CD14-positive monocyte (primary cell): ENCODE measurements at regions not wholly inside any gene's neighbourhood (a gene's known extent, or its start where the extent isn't known, plus 50 kb on each side); places are given as distances from the start of the nearest gene placed in this dataset.

Experiments used
- DNase-seq, 3 donors: peaks; one replicate each; pipeline ENCODE4 v3.0.0-alpha.2; 2011 to 2022
- H2AFZ ChIP-seq: 2 replicates; pipeline ENCODE4 v1.6.0; 2012; ENCODE audit warnings: mild to moderate bottlenecking, low read depth, low read length, inconsistent platforms; ENCODE audit not compliant: insufficient read depth, poor library complexity, severe bottlenecking
- H3K27ac ChIP-seq, 2 donors: 1 replicate in 1 of 2; 2 replicates in 1 of 2; pipeline ENCODE4 v1.5.1; 2012 to 2013; ENCODE audit warnings: low read length in 2 of 2, control low read depth in 1 of 2, inconsistent platforms in 1 of 2, low read depth in 1 of 2, mild to moderate bottlenecking in 1 of 2
- H3K27me3 ChIP-seq, 2 donors: one replicate each; pipeline versions ENCODE4 v1.6.0 to v1.6.1; 2011 to 2013; ENCODE audit warnings: low read length in 2 of 2; ENCODE audit not compliant: control insufficient read depth in 2 of 2, insufficient read depth in 2 of 2
- H3K36me3 ChIP-seq, 2 donors: replicated peaks in 1 of 2; 1 replicate in 1 of 2; 2 replicates in 1 of 2; pipeline versions ENCODE4 v1.5.1 to v1.6.1; 2012 to 2013; ENCODE audit warnings: low read length in 2 of 2, control low read depth in 1 of 2, inconsistent platforms in 1 of 2, mild to moderate bottlenecking in 1 of 2; ENCODE audit not compliant: insufficient read depth in 2 of 2, control insufficient read depth in 1 of 2
- H3K4me1 ChIP-seq, 2 donors: 1 replicate in 1 of 2; 2 replicates in 1 of 2; pipeline versions ENCODE4 v1.5.1 to v1.6.1; 2012 to 2013; ENCODE audit warnings: low read length in 2 of 2, control low read depth in 1 of 2, inconsistent platforms in 1 of 2, mild to moderate bottlenecking in 1 of 2, moderate library complexity in 1 of 2; ENCODE audit not compliant: insufficient read depth in 2 of 2, control insufficient read depth in 1 of 2
- H3K4me2 ChIP-seq: replicated peaks from 2 replicates; pipeline ENCODE3; 2012; ENCODE audit warnings: low read length, moderate library complexity, mild to moderate bottlenecking; ENCODE audit not compliant: poor library complexity, severe bottlenecking; ENCODE audit errors: extremely low read depth
- H3K4me3 ChIP-seq, 3 experiments: fragments of 200-600 bp in 1 of 3; sonication (generic) in 1 of 3; replicated peaks in 1 of 3; 1 replicate in 2 of 3; 2 replicates in 1 of 3; pipeline ENCODE4 v1.5.1; 2011 to 2013; ENCODE audit warnings: low read length in 3 of 3, mild to moderate bottlenecking in 3 of 3, control low read depth in 2 of 3, low read depth in 2 of 3, inconsistent platforms in 1 of 3, moderate library complexity in 1 of 3
- H3K79me2 ChIP-seq: 2 replicates; pipeline ENCODE4 v1.6.0; 2012; ENCODE audit warnings: mild to moderate bottlenecking, control low read depth, inconsistent platforms, low read length, moderate library complexity; ENCODE audit not compliant: insufficient read depth
- H3K9ac ChIP-seq: 2 replicates; pipeline ENCODE4 v1.6.0; 2017; ENCODE audit warnings: low read length, mild to moderate bottlenecking; ENCODE audit not compliant: insufficient read depth, poor library complexity, severe bottlenecking
- H3K9me3 ChIP-seq, 2 donors: replicated peaks in 1 of 2; 1 replicate in 1 of 2; 2 replicates in 1 of 2; pipeline versions ENCODE4 v1.5.1 to v1.6.1; 2012 to 2013; ENCODE audit warnings: low read length in 2 of 2, control low read depth in 1 of 2; ENCODE audit not compliant: control insufficient read depth in 1 of 2, insufficient read depth in 1 of 2
- H4K20me1 ChIP-seq: 2 replicates; pipeline ENCODE4 v1.6.0; 2012; ENCODE audit warnings: mild to moderate bottlenecking, low read length, control low read depth, moderate library complexity; ENCODE audit not compliant: insufficient read depth
- H3K27ac Mint-ChIP-seq, 7 donors: one replicate each; pipeline ENCODE4 v1.8.0; 2020; ENCODE audit warnings: mild to moderate bottlenecking in 7 of 7, mixed read lengths in 7 of 7, moderate library complexity in 6 of 7, inconsistent platforms in 2 of 7
- H3K27me3 Mint-ChIP-seq, 3 donors: one replicate each; pipeline ENCODE4 v1.8.0; 2021 to 2022; ENCODE audit warnings: low read depth in 3 of 3, mild to moderate bottlenecking in 3 of 3, mixed read lengths in 3 of 3, moderate library complexity in 3 of 3, inconsistent platforms in 1 of 3
- H3K36me3 Mint-ChIP-seq, 2 donors: one replicate each; pipeline ENCODE4 v1.8.0; 2020; ENCODE audit warnings: mixed read lengths in 2 of 2, inconsistent platforms in 1 of 2, mild to moderate bottlenecking in 1 of 2
- H3K4me1 Mint-ChIP-seq: one replicate; pipeline ENCODE4 v1.8.0; 2020; ENCODE audit warnings: mild to moderate bottlenecking, mixed read lengths
- H3K4me3 Mint-ChIP-seq, 2 donors: one replicate each; pipeline ENCODE4 v1.8.0; 2020; ENCODE audit warnings: mild to moderate bottlenecking in 2 of 2, mixed read lengths in 2 of 2, moderate library complexity in 1 of 2
- H3K9me3 Mint-ChIP-seq, 7 donors: one replicate each; pipeline ENCODE4 v1.8.0; 2020 to 2022; ENCODE audit warnings: mixed read lengths in 7 of 7, mild to moderate bottlenecking in 6 of 7, moderate library complexity in 6 of 7, inconsistent platforms in 2 of 7
- WGBS: methylation state at CpG from one replicate; pipeline ENCODE4 v1.1.5; 2013; ENCODE audit warnings: missing lambda C conversion rate; ENCODE audit not compliant: insufficient coverage; 5-methylcytosine and 5-hydroxymethylcytosine counted together
- intact Hi-C, 2 donors: fragments of 100-400 bp; cut with micrococcal nuclease; formaldehyde crosslinking; loops; one replicate each; pipeline versions ENCODE4 v1.15.0 to v1.15.1; 2023
- TF ChIP-seq, protein P1 (sequence below): fragments of 200-600 bp; IDR thresholded peaks from one replicate; pipeline ENCODE4 v1.8.0; 2022; ENCODE audit warnings: antibody characterized with exemption, mild to moderate bottlenecking

DNA sequence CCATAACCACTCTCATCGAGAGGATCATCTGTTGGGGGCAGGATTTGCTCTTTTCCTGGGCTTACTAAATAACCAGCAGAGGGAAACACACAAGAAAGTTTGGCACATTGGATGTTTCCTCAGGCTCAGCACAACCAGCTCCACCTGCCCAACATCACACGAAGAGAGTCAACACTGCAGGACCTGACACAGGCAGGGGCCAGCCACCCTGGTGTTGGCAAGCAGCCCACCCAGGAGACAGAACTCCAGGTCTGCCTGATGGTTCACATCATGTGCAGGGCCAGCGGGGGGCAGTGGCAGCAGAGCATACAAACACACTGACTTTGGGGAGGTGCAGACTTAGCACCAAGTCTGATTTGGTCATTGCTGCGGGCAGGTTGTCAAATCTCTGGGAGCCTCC is 182.3 kb upstream of the GALNT2 start:
- Histone ChIP-seq H3K4me3 (no peak overlapping the region), H3K36me3 (no peaks in the 10 kb centered on the region), H3K27ac (no peak overlapping the region), H4K20me1 (no peaks in the 10 kb centered on the region), H3K27me3 (no peaks in the 10 kb centered on the region), H3K9ac (no peak overlapping the region), H2AFZ (no peak overlapping the region), H3K9me3 (no peaks in the 10 kb centered on the region), H3K4me1 (no peaks in the 10 kb centered on the region), H3K79me2 (no peaks in the 10 kb centered on the region), H3K4me2 (no peak overlapping the region)
- TF ChIP-seq, protein P1, sequence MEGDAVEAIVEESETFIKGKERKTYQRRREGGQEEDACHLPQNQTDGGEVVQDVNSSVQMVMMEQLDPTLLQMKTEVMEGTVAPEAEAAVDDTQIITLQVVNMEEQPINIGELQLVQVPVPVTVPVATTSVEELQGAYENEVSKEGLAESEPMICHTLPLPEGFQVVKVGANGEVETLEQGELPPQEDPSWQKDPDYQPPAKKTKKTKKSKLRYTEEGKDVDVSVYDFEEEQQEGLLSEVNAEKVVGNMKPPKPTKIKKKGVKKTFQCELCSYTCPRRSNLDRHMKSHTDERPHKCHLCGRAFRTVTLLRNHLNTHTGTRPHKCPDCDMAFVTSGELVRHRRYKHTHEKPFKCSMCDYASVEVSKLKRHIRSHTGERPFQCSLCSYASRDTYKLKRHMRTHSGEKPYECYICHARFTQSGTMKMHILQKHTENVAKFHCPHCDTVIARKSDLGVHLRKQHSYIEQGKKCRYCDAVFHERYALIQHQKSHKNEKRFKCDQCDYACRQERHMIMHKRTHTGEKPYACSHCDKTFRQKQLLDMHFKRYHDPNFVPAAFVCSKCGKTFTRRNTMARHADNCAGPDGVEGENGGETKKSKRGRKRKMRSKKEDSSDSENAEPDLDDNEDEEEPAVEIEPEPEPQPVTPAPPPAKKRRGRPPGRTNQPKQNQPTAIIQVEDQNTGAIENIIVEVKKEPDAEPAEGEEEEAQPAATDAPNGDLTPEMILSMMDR, result no peak
- no peak overlapping the region for H3K4me3 Mint-ChIP-seq
- peaks cover 2 to 15% (median 7%) of the 10 kb centered on the region in 3 donors for H3K27me3 Mint-ChIP-seq
- no peak overlapping the region for H3K27ac Mint-ChIP-seq
- peaks cover 0 to 5% (median 0%) of the 10 kb centered on the region in 7 donors for H3K9me3 Mint-ChIP-seq
- DNase-seq, result no peak
- no peaks in the 10 kb centered on the region for H3K36me3 Mint-ChIP-seq
- no peaks in the 10 kb centered on the region for H3K4me1 Mint-ChIP-seq
- WGBS, result 82% methylated on average over 2 of the region's 4 CpGs
- intact Hi-C loops, result no loop called here

DNA sequence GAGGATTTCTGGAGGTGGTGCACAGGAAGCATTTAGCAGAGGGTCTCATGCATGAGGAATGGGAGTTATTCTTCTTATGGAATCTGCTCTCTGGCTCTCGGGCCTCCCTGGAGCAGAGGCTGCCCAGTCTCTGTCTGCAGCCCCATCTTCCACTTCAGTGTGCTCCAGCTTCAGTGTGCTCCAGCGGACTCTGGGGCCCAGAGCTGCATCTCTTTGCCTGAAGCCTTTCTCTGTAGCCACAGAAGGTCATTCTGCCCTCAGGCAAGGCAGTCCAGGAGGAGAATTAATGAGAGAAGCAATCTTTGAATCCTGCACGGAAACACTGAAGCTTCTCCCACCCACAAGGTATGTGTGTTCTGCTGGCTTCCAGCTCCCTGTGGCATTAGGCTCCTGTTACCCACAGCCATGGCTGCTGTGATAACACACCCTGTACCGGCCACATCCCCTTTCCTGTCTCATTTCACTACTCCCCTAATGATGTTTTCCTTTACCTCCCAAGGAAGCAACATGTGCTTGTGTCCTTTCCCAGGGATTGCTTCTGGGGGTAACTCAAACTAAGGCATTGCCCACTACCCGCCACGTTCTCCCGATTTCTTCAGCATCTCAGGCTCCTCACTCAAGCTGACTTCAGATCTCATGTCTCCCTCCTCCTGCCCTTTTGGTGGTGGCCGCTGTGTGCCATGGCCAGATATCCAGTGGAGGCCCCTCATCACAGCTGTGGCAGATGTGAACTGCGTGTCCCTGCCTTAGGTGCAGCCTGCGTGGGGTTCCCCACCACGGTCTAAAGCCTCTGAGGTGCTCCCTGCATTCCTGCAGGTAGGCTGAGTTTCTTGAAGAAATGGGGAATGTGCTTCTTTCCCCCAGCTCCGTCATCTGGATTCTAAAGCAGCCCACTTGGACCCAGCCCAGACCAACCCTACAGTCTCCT is 181.2 kb upstream of the GALNT2 start:
- H3K4me1 ChIP-seq, result no peaks in the 10 kb centered on the region
- intact Hi-C loops, result no loop called here
- Mint-ChIP-seq H3K27me3 (peaks cover 2 to 10% (median 8%) of the 10 kb centered on the region in 3 donors), H3K4me1 (no peaks in the 10 kb centered on the region), H3K27ac (no peak overlapping the region), H3K4me3 (no peak overlapping the region), H3K36me3 (no peaks in the 10 kb centered on the region), H3K9me3 (peaks cover 0 to 6% (median 0%) of the 10 kb centered on the region in 7 donors)
- DNase-seq, result no peak
- no peaks in the 10 kb centered on the region for H3K27me3 ChIP-seq
- H3K27ac ChIP-seq, result no peak overlapping the region
- H3K36me3 ChIP-seq, result no peaks in the 10 kb centered on the region
- no peak overlapping the region for H3K4me3 ChIP-seq
- no peaks in the 10 kb centered on the region for H4K20me1 ChIP-seq
- 94% methylated on average over 7 of the region's 12 CpGs for WGBS
- no peak overlapping the region for H2AFZ ChIP-seq
- no peak overlapping the region for H3K4me2 ChIP-seq
- H3K9ac ChIP-seq, result no peak overlapping the region
- H3K9me3 ChIP-seq, result no peaks in the 10 kb centered on the region
- no peaks in the 10 kb centered on the region for H3K79me2 ChIP-seq
- TF ChIP-seq, protein P1, result no peak
